GM20000 (cell line): ENCODE measurements at regions not wholly inside any gene's neighbourhood (a gene's known extent, or its start where the extent isn't known, plus 50 kb on each side); places are given as distances from the start of the nearest gene placed in this dataset.
"Not testable (repeated sequence)": the region's sequence is repeated elsewhere in the genome, so short reads cannot be mapped to it uniquely, and the experiment has no call there.

ENCODE experiments used
- DNase-seq: peaks from one replicate; pipeline ENCODE4 v3.0.0; 2012; ENCODE audit warnings: low spot score
- TF ChIP-seq, protein P1 (sequence below): IDR thresholded peaks from 2 replicates; pipeline ENCODE4 v1.5.1; 2012; ENCODE audit warnings: mild to moderate bottlenecking, control low read depth; ENCODE audit errors: extremely low read depth, missing control alignments

DNA sequence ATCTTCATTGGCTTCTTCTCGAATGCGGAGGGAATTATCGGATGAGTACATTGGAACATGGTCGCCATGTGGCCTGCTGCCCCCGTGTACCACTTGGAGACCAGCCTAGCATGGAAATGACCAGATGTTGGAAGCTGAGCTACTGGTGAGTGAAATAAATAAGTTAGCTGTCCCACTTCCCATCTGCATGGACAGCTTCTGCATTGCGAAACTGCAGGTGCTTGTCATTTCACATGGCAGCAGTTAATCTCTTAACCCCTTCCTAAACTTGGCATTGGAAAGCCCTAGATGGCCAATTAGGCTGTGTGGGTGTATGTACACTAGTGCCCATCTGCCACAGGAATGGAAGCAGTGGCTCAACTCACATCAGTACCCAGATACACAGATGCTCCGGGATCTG, 246.6 kb upstream of the IL12B start:
- TF ChIP-seq, protein P1, sequence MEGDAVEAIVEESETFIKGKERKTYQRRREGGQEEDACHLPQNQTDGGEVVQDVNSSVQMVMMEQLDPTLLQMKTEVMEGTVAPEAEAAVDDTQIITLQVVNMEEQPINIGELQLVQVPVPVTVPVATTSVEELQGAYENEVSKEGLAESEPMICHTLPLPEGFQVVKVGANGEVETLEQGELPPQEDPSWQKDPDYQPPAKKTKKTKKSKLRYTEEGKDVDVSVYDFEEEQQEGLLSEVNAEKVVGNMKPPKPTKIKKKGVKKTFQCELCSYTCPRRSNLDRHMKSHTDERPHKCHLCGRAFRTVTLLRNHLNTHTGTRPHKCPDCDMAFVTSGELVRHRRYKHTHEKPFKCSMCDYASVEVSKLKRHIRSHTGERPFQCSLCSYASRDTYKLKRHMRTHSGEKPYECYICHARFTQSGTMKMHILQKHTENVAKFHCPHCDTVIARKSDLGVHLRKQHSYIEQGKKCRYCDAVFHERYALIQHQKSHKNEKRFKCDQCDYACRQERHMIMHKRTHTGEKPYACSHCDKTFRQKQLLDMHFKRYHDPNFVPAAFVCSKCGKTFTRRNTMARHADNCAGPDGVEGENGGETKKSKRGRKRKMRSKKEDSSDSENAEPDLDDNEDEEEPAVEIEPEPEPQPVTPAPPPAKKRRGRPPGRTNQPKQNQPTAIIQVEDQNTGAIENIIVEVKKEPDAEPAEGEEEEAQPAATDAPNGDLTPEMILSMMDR: no peak
- DNase-seq: no peak

DNA sequence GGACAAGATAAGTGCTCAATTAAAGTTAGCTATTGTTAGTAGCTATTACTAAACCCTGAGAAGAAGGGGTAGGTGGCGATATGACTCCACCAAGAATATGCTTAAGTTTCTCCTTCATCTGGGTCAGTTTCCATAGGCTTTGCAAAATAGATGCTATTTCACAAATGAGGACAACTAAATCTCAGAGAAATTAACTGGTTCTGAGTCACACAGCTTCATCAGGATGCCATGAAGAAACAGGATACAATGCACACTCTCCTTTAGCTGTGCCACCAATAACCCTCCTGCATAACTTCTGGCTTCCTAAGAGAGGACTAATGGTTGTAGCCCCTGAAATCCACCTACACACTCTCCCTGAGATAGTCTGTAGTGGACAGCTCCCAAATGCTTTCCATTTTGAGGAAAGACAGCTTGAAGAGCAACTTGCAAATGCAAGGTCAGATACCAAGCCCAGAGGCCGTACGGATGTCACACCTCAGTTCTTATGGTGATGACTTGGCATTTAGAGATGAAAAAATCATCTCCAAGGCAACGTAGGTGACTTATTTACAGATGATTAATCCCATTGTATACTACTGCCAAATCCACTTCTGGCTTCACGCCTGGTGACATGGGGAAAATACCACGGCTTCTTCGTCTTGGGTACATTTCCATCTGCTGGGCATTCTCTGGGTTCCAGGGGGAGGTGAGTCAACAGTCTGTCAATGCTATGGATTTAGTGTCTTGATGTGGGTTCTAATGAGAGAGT, 251.4 kb upstream of the IL12B start:
- no peak for DNase-seq
- TF ChIP-seq, protein P1: no peak

DNA sequence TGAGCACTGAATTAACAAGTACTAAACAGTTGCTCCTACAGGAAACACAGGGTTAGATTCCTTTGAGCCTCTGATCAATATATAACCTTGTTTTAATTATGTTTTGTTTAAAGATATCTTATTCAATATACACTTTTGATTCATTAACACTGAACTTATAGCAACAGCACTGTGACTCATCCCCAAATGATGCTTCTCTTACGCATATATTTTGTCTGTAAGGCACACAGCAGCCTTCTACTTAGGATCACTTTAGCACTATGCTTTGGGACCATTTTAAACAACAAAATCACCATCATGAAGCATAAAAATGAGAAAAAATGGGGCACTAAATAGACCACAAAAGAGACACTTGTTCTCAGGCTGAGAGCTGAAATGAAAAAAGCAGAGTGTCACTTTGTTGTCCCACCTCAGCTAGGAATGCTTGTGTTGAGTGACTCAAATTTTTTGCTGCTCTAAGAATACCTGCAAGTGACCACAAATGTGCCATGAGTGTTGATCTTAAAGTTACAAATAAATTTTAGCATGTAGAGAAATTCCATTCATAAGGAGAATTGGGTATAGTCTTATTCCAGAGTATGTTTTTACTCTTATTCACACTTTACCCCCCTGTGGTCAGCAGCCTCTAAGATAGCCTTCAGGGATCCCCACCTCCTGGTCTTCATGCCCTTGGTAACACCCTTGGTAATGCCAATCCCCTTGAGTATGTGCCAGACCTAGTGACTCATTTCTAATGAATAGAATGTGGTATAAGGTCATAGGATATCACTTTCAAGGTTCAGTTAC, 252.7 kb upstream of the IL12B start:
- DNase-seq: no peak
- TF ChIP-seq, protein P1: no peak

DNA sequence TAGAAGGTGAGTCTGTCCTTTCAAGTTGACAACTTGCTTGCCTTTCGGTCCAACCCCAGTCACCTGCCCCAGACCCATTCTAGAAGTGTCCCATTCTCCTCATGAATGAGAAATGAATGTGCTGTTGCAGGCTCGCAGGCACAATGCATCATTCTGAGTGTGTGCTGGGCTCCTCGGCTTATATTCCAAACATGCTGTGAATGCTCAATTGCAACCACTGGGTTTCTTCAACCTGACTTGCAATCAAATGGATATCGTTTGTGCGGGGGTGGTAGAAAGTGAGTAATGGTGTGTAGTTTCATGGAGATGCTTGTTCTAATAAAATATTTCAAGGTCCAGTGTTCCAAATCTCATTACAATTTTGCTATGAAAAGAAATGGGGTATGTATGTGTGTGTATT, 256.6 kb upstream of the IL12B start:
- TF ChIP-seq, protein P1: no peak
- no peak for DNase-seq

DNA sequence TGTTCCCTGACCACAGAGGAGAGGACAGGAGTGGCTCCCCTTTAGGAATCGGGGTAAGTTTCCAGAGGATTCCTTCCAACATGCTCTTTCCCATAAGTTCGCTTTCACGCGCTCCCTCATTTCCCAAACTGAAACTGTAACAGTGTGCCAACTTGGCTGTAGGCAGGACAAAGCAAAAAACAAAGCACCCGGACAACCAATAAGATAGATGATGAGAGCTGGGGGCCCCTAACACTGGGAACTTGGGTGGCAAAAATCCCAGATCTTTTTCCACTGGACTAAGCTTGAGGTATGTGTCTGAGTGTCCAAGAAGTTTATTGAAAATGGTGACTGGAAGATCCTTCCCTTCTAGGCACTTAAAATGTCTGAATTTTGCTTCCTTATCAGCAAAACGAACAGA, 258.7 kb upstream of the IL12B start:
- DNase-seq: no peak
- TF ChIP-seq, protein P1: no peak

DNA sequence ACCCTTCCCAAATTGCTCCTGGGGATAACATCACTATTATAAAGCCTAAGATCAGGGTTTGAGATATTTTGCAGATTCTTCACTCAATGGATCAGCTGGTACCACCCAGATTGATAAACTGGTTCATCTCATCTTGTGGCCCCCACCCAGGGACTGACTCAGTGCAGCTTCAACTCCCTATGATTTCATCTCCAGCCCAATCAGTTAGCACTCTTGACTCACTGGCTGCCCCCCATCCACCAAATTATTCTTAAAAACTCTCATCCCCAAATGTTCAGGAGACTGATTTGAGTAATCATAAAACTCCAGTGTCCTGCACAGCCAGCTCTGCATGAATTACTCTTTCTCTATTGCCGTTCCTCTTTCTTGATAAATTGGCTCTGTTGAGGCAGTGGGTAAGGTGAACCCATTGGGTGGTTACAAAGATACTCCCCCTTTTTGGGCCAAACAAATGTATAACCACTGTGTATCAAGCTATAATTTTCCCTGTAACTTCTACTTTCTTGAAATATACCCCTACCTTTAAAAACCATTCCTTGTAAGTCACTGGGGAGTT, 263.3 kb upstream of the IL12B start:
- TF ChIP-seq, protein P1: no peak

DNA sequence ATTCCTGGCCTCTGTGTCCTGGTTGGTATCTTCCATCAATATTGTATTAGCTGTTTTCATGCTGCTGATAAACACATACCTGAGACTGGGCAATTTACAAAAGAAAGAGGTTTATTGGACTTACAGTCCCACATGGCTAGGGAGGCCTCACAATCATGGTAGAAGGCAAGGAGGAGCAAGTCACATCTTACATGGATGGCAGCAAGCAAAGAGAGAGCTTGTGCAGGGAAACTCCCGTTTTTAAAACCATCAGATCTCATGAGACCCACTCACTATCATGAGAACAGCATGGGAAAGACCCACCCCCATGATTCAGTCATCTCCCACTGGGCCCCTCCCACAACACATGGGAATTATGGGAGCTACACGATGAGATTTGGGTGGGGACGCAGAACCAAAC, 265.3 kb upstream of the IL12B start:
- not testable (repeated sequence) for DNase-seq

More for the DNA sequence above, 263.3 kb upstream of the IL12B start:
- DNase-seq: no peak
